SJSA1 (cell line): ENCODE measurements at regions not wholly inside any gene's neighbourhood (a gene's known extent, or its start where the extent isn't known, plus 50 kb on each side); places are given as distances from the start of the nearest gene placed in this dataset.

Experiments used
- DNase-seq, 2 experiments: peaks; one replicate each; pipeline ENCODE4 v3.0.0-alpha.2; 2015 to 2020; ENCODE audit warnings: low spot score in 2 of 2, low read depth in 1 of 2
- H3K27ac ChIP-seq: fragments of 250-450 bp; sonication (Bioruptor Pico); 2 replicates; pipeline ENCODE4 v1.5.1; 2020; ENCODE audit warnings: mild to moderate bottlenecking, moderate library complexity
- H3K27me3 ChIP-seq: fragments of 250-450 bp; sonication (Bioruptor Pico); replicated peaks from 2 replicates; pipeline ENCODE4 v1.5.1; 2020; ENCODE audit warnings: mild to moderate bottlenecking, moderate library complexity
- H3K36me3 ChIP-seq: fragments of 250-450 bp; sonication (Bioruptor Pico); 2 replicates; pipeline ENCODE4 v1.5.1; 2020; ENCODE audit warnings: mild to moderate bottlenecking
- H3K4me1 ChIP-seq: fragments of 250-450 bp; sonication (Bioruptor Pico); replicated peaks from 2 replicates; pipeline ENCODE4 v1.6.1; 2021; ENCODE audit warnings: mild to moderate bottlenecking
- H3K4me3 ChIP-seq: fragments of 250-450 bp; sonication (Bioruptor Pico); 2 replicates; pipeline ENCODE4 v1.5.1; 2020; ENCODE audit warnings: mild to moderate bottlenecking
- H3K9me3 ChIP-seq: fragments of 250-450 bp; sonication (Bioruptor Pico); replicated peaks from 2 replicates; pipeline ENCODE4 v1.5.1; 2020; ENCODE audit warnings: mild to moderate bottlenecking

DNA sequence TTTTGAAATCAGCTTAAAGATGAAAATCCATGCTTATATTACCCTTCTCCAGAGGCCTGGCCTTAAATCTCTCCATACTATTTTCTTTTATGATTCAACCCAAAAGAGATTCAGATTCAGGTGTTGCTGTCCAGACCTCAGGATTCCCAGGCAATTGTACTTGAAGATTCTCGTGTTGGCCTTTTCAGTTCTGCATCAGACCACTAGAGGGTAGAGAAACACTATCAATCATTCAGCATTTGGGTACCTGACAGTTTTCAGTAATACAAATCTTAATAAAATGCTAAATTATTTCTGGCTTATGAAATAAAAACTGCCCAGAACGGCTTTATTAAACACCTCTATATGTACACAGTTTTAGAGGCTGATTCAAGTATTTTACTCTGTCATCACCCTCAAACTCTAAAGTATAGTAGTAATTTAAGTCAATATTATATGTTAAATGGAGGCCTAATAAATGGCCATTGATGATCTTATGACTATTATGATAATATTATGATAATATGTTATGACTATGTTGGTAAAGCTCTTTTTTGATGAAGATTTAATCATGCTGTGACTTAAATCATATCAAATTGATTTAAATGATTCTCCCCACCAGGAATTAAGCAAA is 301.1 kb downstream of the DUSP6 start:
- H3K4me1 ChIP-seq, result no peaks in the 10 kb centered on the region
- no peak overlapping the region for H3K4me3 ChIP-seq
- no peaks in the 10 kb centered on the region for H3K36me3 ChIP-seq
- no peak overlapping the region for H3K27ac ChIP-seq
- no peaks in the 10 kb centered on the region; the same call in 1 of the 2 replicates for H3K27me3 ChIP-seq
- no peaks in the 10 kb centered on the region for H3K9me3 ChIP-seq
- DNase-seq, result peak in 1 of 2 experiments; percentile 15

DNA sequence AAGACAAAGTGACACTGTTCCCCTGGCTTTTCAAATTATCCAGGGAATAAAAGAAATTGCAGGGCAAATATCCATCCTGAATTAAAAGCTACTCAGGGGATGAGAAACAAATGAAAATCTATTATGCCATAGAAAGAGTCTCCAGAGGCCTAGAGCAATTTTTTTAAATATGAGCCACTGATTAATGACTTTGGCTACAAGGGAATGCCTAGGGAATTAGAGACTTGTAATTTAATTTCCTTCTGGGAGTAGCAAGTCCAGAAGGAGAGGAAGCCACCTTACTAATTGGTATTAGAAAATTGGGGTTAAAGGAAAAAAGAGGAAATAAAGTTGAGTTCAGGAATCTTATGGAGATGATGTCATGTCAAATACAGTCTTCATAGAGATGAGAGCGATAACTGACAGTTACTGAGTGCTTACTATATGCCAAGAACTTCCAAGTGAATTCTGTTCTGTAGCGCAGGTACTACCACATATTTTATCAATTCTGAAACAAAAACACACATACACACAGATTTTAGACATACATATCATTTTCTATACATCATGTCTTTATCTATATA is 304.4 kb downstream of the DUSP6 start:
- no peak for DNase-seq
- Histone ChIP-seq H3K36me3 (no peaks in the 10 kb centered on the region), H3K4me3 (no peak overlapping the region), H3K27ac (no peak overlapping the region), H3K27me3 (no peaks in the 10 kb centered on the region; the same call in 1 of the 2 replicates), H3K9me3 (no peaks in the 10 kb centered on the region), H3K4me1 (no peaks in the 10 kb centered on the region)

DNA sequence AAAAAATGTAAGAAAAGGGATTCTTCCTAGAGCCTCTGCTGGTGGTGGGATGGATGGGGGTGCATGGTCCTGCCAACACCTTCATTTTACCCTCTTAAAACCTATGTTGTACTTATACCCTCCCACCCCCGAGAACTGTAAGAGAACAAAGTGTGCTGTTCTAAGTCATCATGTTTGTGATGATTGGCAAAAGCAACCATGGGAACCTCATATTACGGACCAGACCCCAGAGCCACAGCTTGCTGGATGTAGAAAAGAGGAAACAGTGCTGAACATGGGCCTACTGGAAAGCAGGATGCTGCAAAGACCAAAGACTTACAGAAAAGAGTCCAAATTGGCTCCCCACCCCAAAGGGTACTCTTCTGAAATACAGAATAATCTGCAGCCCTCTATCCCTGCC is 311.2 kb downstream of the DUSP6 start:
- no peaks in the 10 kb centered on the region for H3K36me3 ChIP-seq
- no peak overlapping the region for H3K27ac ChIP-seq
- no peaks in the 10 kb centered on the region for H3K4me1 ChIP-seq
- DNase-seq, result no peak
- no peak overlapping the region for H3K4me3 ChIP-seq
- no peaks in the 10 kb centered on the region for H3K9me3 ChIP-seq
- H3K27me3 ChIP-seq, result no peaks in the 10 kb centered on the region

DNA sequence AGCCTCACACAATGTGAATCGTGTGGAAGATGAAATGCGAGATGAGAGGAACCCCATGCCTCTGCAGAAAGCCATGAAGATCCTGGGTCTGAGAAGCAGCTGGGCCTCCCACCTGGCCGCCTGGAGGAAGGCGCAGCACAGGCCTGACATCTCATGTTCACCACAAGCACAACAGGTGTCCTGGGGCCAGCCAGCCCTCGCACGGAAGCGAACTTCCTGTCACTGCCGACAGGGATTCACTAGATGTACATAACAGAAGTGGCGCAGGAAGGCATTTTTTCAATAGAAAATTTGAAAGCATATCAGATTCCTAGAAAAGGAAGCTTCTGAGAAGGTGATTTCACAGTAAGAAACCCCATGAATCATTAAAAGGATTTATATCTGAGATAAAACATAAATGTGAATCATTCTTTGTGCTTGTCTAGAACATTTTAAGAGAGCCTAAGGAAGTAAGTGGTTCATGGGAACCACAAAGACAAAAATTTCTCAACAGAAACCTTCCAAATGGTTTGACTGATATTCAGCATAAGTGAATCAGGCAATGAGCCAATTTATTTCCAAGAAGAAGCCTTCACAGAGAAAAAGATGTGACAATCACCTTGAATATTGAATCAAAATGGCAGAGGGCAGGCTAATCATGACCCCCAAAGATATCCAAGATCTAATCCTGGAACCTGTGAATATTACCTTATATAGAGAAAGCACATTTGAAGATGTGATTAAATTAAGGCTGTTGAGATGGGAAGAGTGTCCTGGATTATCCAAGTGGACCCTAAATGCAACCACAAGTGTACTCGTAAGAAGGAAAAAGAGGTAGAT is 311.9 kb downstream of the DUSP6 start:
- Histone ChIP-seq H3K27me3 (no peaks in the 10 kb centered on the region), H3K36me3 (no peaks in the 10 kb centered on the region), H3K9me3 (no peaks in the 10 kb centered on the region), H3K27ac (no peak overlapping the region), H3K4me1 (no peaks in the 10 kb centered on the region), H3K4me3 (no peak overlapping the region)
- no peak for DNase-seq

DNA sequence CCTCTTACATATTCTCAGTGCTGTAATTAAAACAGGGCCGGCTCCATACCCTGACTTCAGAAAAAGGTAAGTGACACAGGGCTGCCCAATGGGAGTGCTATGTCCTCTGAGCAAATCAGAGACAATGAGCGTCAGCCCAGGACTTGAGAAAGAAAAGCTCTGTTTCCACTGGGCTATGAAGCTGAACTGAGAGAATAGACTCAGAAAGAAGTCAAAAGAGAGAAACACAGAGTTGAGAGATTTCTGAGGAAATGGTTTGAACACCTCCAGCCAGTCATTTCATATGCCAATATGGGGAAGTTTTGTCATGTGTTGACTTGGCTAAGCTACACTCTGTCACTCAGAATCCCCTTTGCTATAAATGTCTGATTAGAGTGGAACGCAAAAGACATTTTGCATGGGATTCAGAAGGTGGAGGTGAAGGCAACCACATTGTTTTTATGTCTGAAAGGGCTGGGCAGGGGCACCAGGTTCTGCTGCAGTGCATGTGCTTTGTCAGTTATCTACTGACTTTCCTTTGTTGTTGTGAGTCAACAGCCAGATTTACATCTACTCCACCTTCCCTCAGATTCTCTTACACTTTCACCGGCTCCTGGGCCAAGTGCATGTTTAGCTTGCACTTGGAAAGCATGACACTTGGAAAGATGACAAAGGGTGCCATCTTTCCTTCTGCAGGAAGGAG is 313.3 kb downstream of the DUSP6 start:
- no peaks in the 10 kb centered on the region for H3K27me3 ChIP-seq
- no peaks in the 10 kb centered on the region for H3K4me1 ChIP-seq
- H3K4me3 ChIP-seq, result no peak overlapping the region
- DNase-seq, result no peak
- no peak overlapping the region for H3K27ac ChIP-seq
- no peaks in the 10 kb centered on the region for H3K36me3 ChIP-seq
- no peaks in the 10 kb centered on the region for H3K9me3 ChIP-seq

DNA sequence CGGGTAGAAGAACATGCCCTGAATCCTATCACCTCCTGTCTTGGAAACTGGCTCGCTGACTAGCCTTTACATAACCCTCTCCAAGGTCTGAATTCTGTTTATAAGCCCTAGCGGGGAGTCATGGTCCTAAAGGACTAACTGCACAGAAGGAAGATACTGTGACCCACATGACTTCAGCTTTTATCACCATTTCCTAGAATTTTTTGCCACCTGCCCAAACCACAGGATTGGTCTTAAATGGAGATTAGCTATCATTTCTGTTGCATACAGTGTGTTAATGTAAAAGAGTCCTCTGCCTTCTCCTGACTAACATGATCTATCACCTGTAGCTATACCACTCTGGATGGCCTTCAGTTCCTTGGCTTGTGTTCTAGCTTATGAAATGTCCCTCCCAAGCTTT is 319.2 kb downstream of the DUSP6 start:
- no peak for DNase-seq
- no peaks in the 10 kb centered on the region for H3K4me1 ChIP-seq
- no peak overlapping the region for H3K27ac ChIP-seq
- no peaks in the 10 kb centered on the region for H3K9me3 ChIP-seq
- H3K4me3 ChIP-seq, result no peak overlapping the region
- H3K27me3 ChIP-seq, result no peaks in the 10 kb centered on the region
- no peaks in the 10 kb centered on the region for H3K36me3 ChIP-seq

DNA sequence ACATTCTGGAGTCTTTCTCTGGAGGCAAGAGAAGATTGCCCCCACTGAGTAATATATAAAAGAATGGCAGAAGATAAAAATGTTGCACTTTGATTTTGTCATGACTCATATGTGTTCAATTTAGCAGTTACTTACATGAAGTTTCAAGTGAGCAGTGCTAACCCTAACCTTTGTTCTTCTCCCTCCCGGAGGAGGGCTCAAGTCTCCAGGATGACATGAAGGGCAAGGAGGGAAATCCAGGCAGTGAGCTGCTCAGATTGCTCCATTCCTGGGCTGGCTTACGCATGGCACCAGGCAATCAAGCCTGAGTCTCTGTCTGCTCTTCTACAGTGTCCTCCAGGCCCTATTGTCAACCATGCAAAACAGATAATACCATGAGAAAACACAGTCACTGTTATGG is 322.3 kb downstream of the DUSP6 start:
- no peaks in the 10 kb centered on the region for H3K4me1 ChIP-seq
- DNase-seq, result no peak

DNA sequence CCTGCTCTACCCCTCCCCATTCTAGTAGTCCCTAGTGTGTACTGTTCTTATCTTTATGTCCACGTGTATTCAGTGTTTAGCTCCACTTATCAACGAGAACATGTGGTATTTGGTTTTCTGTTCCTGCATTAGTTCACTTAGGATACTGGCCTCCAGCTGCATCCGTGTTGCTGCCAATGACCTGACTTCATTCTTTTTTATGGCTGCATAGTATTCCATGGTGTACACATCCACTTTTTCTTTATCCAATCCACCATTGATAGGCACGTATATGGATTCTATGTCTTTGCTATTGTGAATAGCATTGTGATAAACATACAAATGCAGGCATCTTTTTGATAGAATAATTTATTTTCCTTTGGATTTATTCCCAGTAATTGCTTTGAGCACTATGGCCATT is 327.7 kb downstream of the DUSP6 start:
- no peak overlapping the region for H3K27ac ChIP-seq
- DNase-seq, result no peak
- H3K27me3 ChIP-seq, result no peaks in the 10 kb centered on the region
- H3K9me3 ChIP-seq, result no peaks in the 10 kb centered on the region
- no peaks in the 10 kb centered on the region for H3K36me3 ChIP-seq
- no peaks in the 10 kb centered on the region for H3K4me1 ChIP-seq
- H3K4me3 ChIP-seq, result no peak overlapping the region

More for the DNA sequence above, 322.3 kb downstream of the DUSP6 start:
- H3K9me3 ChIP-seq, result no peaks in the 10 kb centered on the region
- no peaks in the 10 kb centered on the region for H3K27me3 ChIP-seq
- H3K4me3 ChIP-seq, result no peak overlapping the region
- H3K36me3 ChIP-seq, result no peaks in the 10 kb centered on the region
- no peak overlapping the region for H3K27ac ChIP-seq

DNA sequence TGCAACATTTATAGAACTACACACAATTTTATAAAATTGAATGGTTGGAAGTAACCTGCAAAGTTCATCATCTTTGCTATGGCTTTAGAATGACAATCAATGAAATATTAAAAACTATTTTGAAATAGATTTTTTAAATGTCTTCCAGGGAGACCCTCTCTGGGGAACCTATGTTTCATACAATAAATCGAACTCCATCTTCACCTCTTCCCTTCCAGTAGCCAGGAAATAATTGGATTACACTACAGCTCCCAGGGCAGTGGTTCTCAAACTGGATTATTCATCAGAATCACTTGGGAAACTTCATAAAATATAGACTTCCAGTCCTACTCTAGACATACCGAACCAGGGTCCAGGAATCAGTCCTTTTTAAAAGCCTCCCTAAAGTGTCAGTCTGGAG is 328.4 kb downstream of the DUSP6 start:
- H3K9me3 ChIP-seq, result no peaks in the 10 kb centered on the region
- H3K27me3 ChIP-seq, result no peaks in the 10 kb centered on the region
- no peaks in the 10 kb centered on the region for H3K4me1 ChIP-seq
- no peak overlapping the region for H3K4me3 ChIP-seq
- H3K36me3 ChIP-seq, result no peaks in the 10 kb centered on the region
- H3K27ac ChIP-seq, result no peak overlapping the region
- no peak for DNase-seq

DNA sequence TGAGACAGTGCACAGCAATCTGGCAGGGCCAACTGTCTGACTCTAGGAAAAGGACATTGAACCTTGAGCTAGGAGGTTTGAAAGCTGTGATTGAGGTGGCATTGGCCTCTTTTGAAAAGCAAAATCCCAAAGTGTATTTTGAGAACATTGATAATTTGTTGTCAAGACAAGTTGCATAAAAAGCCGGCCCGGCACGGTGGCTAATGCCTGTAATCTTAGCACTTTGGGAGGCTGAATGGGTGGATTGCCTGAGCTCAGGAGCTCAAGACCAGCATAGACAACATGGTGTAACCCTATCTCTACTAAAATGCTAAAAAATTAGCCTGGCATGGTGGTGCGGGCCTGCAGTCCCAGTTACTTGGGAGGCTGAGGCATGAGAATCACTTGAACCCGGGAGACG is 331.6 kb downstream of the DUSP6 start:
- Histone ChIP-seq H3K9me3 (no peaks in the 10 kb centered on the region), H3K36me3 (no peaks in the 10 kb centered on the region), H3K27me3 (0 out of 2 replicates have a peak, but pooled peaks cover 2% of the 10 kb centered on the region), H3K27ac (no peak overlapping the region), H3K4me1 (0 out of 2 replicates have a peak, but pooled peaks cover 7% of the 10 kb centered on the region), H3K4me3 (no peak overlapping the region)
- no peak for DNase-seq

DNA sequence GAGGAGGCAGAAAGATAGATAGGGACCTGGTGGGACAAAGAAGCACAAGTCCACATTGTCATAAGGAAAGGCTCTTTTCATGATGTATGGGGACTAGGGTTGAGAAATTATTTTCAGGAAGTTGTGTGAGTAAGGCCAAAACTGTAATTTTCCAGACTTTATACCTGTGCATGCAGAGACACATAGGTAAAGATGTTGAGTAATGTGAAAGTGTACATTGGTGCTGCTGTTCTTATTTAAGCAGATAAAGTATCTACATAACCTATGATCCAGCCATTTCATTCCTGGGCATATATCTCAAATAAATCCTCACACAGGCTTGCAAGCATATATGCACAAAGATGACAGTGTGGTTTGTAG is 332.2 kb downstream of the DUSP6 start:
- DNase-seq, result no peak
- no peak overlapping the region for H3K27ac ChIP-seq
- 0 out of 2 replicates have a peak, but pooled peaks cover 7% of the 10 kb centered on the region for H3K4me1 ChIP-seq
- H3K27me3 ChIP-seq, result 0 out of 2 replicates have a peak, but pooled peaks cover 2% of the 10 kb centered on the region
- H3K4me3 ChIP-seq, result no peak overlapping the region
- no peaks in the 10 kb centered on the region for H3K36me3 ChIP-seq
- H3K9me3 ChIP-seq, result no peaks in the 10 kb centered on the region

DNA sequence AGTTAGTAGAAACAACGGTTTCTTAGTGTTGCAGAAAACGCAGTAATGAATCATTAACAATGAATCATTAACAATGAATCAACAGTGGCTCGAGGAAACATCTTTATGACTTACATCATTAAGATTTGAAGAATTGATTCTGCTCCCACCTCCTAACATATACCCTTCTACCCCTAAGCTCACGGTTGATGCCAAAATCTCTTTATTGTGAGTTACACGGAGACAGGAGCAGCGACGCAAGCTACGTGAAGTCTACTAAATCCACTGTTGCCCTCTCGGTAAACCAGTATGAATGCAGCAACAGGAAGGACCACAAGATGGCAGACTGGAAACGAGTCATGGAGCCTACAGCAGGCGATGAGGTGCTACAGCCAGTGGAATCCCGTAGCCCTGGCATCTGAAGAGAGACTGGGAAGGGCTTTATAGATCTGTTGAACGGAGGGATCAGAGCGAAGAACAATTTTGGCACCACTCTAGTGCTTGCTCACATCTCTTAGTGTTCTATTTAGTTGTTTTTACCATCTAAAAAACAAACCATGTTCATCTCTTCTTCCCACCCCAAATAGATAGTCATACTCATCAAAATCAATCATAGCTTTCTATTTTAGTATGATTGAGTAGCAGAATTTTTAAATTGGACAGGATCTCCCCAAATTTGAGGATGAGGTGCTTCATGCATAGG is 332.7 kb downstream of the DUSP6 start:
- 0 out of 2 replicates have a peak, but pooled peaks cover 2% of the 10 kb centered on the region for H3K27me3 ChIP-seq
- H3K36me3 ChIP-seq, result no peaks in the 10 kb centered on the region
- H3K4me1 ChIP-seq, result 0 out of 2 replicates have a peak, but pooled peaks cover 7% of the 10 kb centered on the region
- no peak overlapping the region for H3K27ac ChIP-seq
- 0 out of 2 replicates have a peak overlapping the region, but pooled peaks have one; percentile 12 for H3K4me3 ChIP-seq
- peak; percentile 65 to 67 for DNase-seq
- no peaks in the 10 kb centered on the region for H3K9me3 ChIP-seq
